ENCODE measurements at regions not wholly inside any gene's neighbourhood (a gene's known extent, or its start where the extent isn't known, plus 50 kb on each side); places are given as distances from the start of the nearest gene placed in this dataset.

GRCh38 chr10:109474812-109475211, 448.5 kb downstream of the XPNPEP1 start:
- H3K27ac ChIP-seq (ENCODE audit: low read depth in 1 of 2, low read length in 2 of 2), result no peak overlapping the region
- H3K27me3 ChIP-seq (ENCODE audit: control insufficient read depth in 4 of 4, insufficient read depth in 4 of 4, low read length in 3 of 4), result peaks cover 0 to 2% (median 0%) of the 10 kb centered on the region in 4 donors
- no peaks in the 10 kb centered on the region for H3K36me3 ChIP-seq (ENCODE audit: control insufficient read depth in 4 of 4, insufficient read depth in 3 of 4, low read depth in 1 of 4, low read length in 3 of 4)
- 28% methylated on average over 4 of the region's 4 CpGs for WGBS
- H3K9ac ChIP-seq (ENCODE audit: low read depth in 1 of 2, low read length in 2 of 2), result no peak overlapping the region
- no peaks in the 10 kb centered on the region for H3K9me3 ChIP-seq (ENCODE audit: control insufficient read depth in 4 of 4, low read length in 3 of 4)
- no peaks in the 10 kb centered on the region for H3K4me1 ChIP-seq (ENCODE audit: control insufficient read depth in 4 of 4, insufficient read depth in 4 of 4, low read length in 3 of 4)
- no peak overlapping the region for H3K4me3 ChIP-seq (ENCODE audit: low read depth in 1 of 3, low read length in 3 of 3)
- no peak for DNase-seq (ENCODE audit: low spot score)
- TF ChIP-seq JUND (IDR thresholded peaks at IDR 0.05) (no peak), FOXA1 (IDR thresholded peaks at IDR 0.05) (no peak), CTCF (IDR thresholded peaks at IDR 0.05; ENCODE audit: low read depth, low read length, missing input control) (no peak), NR2F2 (IDR thresholded peaks at IDR 0.05) (no peak), MAX (IDR thresholded peaks at IDR 0.05) (no peak), GABPA (IDR thresholded peaks at IDR 0.05 in 1 of 2, conservative IDR thresholded peaks at IDR 0.05 in 1 of 2) (no peak), FOXA2 (IDR thresholded peaks at IDR 0.05) (no peak), TAF1 (conservative IDR thresholded peaks at IDR 0.05) (no peak), YY1 (IDR thresholded peaks at IDR 0.05) (no peak), RXRA (IDR thresholded peaks at IDR 0.05) (no peak), RAD21 (IDR thresholded peaks at IDR 0.05) (no peak), REST (IDR thresholded peaks at IDR 0.05) (no peak)

- no peak overlapping the region for H3K9ac ChIP-seq (ENCODE audit: low read depth in 1 of 2, low read length in 2 of 2)
- no peaks in the 10 kb centered on the region for H3K4me1 ChIP-seq (ENCODE audit: control insufficient read depth in 4 of 4, insufficient read depth in 4 of 4, low read length in 3 of 4)
- no peak for DNase-seq (ENCODE audit: low spot score)
- H3K27me3 ChIP-seq (ENCODE audit: control insufficient read depth in 4 of 4, insufficient read depth in 4 of 4, low read length in 3 of 4), result peaks cover 0 to 2% (median 0%) of the 10 kb centered on the region in 4 donors
- no peaks in the 10 kb centered on the region for H3K9me3 ChIP-seq (ENCODE audit: control insufficient read depth in 4 of 4, low read length in 3 of 4)
- no peaks in the 10 kb centered on the region for H3K36me3 ChIP-seq (ENCODE audit: control insufficient read depth in 4 of 4, insufficient read depth in 3 of 4, low read depth in 1 of 4, low read length in 3 of 4)
- no peak overlapping the region for H3K27ac ChIP-seq (ENCODE audit: low read depth in 1 of 2, low read length in 2 of 2)
- 37% methylated on average over 4 of the region's 4 CpGs for WGBS
- no peak overlapping the region for H3K4me3 ChIP-seq (ENCODE audit: low read depth in 1 of 3, low read length in 3 of 3)
- TF ChIP-seq REST (IDR thresholded peaks at IDR 0.05) (no peak), NR2F2 (IDR thresholded peaks at IDR 0.05) (no peak), YY1 (IDR thresholded peaks at IDR 0.05) (no peak), EGR1 (IDR thresholded peaks at IDR 0.05; ENCODE audit: low read depth in 2 of 2) (no peak), HNF4G (IDR thresholded peaks at IDR 0.05) (no peak), ATF3 (IDR thresholded peaks at IDR 0.05) (no peak), RXRA (IDR thresholded peaks at IDR 0.05) (no peak), RAD21 (IDR thresholded peaks at IDR 0.05) (no peak), JUND (IDR thresholded peaks at IDR 0.05) (no peak), CTCF (IDR thresholded peaks at IDR 0.05; ENCODE audit: low read depth, low read length, missing input control) (no peak), GABPA (IDR thresholded peaks at IDR 0.05 in 1 of 2, conservative IDR thresholded peaks at IDR 0.05 in 1 of 2) (no peak), TAF1 (conservative IDR thresholded peaks at IDR 0.05) (no peak), FOXA2 (IDR thresholded peaks at IDR 0.05) (no peak), FOXA1 (IDR thresholded peaks at IDR 0.05) (no peak), MAX (IDR thresholded peaks at IDR 0.05) (no peak), ZBTB33 (IDR thresholded peaks at IDR 0.05) (no peak), SP1 (IDR thresholded peaks at IDR 0.05) (no peak)
These were observed 449.1 kb downstream of the XPNPEP1 start for GRCh38 chr10:109474261-109474660.

Measured in liver (tissue), 8 donors.